HG03378 (cell line): ENCODE measurements at regions not wholly inside any gene's neighbourhood (a gene's known extent, or its start where the extent isn't known, plus 50 kb on each side); places are given as distances from the start of the nearest gene placed in this dataset.

ENCODE experiments used
- ATAC-seq: cut with Tn5 transposase; IDR thresholded peaks from one replicate; pipeline ENCODE4 v1.9.1; 2021; ENCODE audit warnings: mild to moderate bottlenecking, moderate library complexity; ENCODE audit not compliant: unreplicated experiment

DNA sequence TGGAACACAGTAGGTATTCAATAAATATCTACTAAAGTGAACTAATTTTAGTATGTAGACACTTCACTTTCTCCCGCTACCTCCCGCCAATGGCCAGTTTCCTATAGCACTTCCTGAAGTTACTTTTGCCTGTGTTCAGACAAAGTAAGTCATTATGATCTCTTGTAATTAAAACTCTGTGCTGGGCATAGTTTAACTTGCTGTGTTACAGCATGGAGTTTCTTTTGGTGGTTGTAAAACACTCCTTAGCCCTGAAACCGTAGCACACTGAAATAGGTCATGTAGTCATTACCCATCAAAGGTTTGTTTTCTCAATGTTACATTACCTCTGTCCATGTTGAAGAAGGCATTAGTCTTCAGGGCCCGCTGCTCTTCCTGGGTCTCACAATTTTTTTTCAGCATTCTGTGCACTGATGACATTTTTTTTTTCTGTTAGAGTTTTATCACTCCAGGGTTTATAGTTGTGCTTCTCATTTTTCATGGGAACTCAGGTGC is 54.0 kb upstream of the CENPW start:
- ATAC-seq = no peak
